HepG2 (cell line): ENCODE measurements at regions not wholly inside any gene's neighbourhood (a gene's known extent, or its start where the extent isn't known, plus 50 kb on each side); places are given as distances from the start of the nearest gene placed in this dataset.
A peak's percentile ranks its signal among the peaks of the same experiment; 100 is the strongest.

Source experiments
- ATAC-seq: fragments of 200-7000 bp; cut with Tn5 transposase; 3 replicates; pipeline ENCODE4 v1.9.1; 2020; ENCODE audit warnings: mild to moderate bottlenecking, moderate library complexity
- BruUV-seq: library from RNA; stranded (reverse); fragments of 400-500 nt; replicated peaks from 2 replicates; lab custom pipeline; 2021; lab: Mats Ljungman, UMichigan
- CTCF ChIA-PET: fragments of 300-600 bp; formaldehyde crosslinking; extraction: SDS; loops from one replicate; lab custom pipeline; 2021; ENCODE audit warnings: low total read pairs, inconsistent platforms, low intra/inter-chr PET ratio; lab: Yijun Ruan, JAX
- POLR2A ChIA-PET: fragments of 350-600 bp; sonication (Branson Sonifier 250); formaldehyde crosslinking; loops from one replicate; lab custom pipeline; 2020; ENCODE audit warnings: antibody characterized with exemption, inconsistent platforms; lab: Yijun Ruan, JAX
- DNase-seq: peaks from one replicate; pipeline ENCODE4 v3.0.0-alpha.2; 2015; ENCODE audit warnings: low spot score
- FAIRE-seq: peaks from 3 replicates; lab custom pipeline; 2011; peaks lifted over from hg19 to GRCh38; lab: Jason Lieb, UNC
- H2AFZ ChIP-seq: one replicate; pipeline ENCODE4 v1.6.1; 2011; ENCODE audit warnings: low read length, inconsistent platforms
- H3K27ac ChIP-seq: fragments of 300-600 bp; 3 replicates; pipeline ENCODE4 v1.8.0; 2011; ENCODE audit warnings: mixed run types, mild to moderate bottlenecking, mixed read lengths, low read length, inconsistent platforms; ENCODE audit not compliant: insufficient read depth; ENCODE audit errors: extremely low read length
- H3K27me3 ChIP-seq, 2 experiments: fragments of 200-600 bp in 1 of 2; 2 replicates in 1 of 2; 3 replicates in 1 of 2; pipeline versions ENCODE4 v1.6.0 to v1.8.0; 2011; ENCODE audit warnings: low read length in 2 of 2, mild to moderate bottlenecking in 2 of 2, moderate library complexity in 2 of 2, inconsistent platforms in 1 of 2; ENCODE audit not compliant: insufficient read depth in 2 of 2, control insufficient read depth in 1 of 2
- H3K36me3 ChIP-seq, 2 experiments: fragments of 200-600 bp in 1 of 2; replicated peaks in 1 of 2; 2 replicates in 1 of 2; 3 replicates in 1 of 2; pipeline versions ENCODE4 v1.5.1 to v1.8.0; 2011; ENCODE audit warnings: low read length in 2 of 2, inconsistent platforms in 1 of 2; ENCODE audit not compliant: insufficient read depth in 2 of 2, control insufficient read depth in 1 of 2
- H3K4me1 ChIP-seq: 2 replicates; pipeline ENCODE4 v1.5.1; 2012; ENCODE audit warnings: low read length, inconsistent platforms; ENCODE audit not compliant: insufficient read depth
- H3K4me2 ChIP-seq: 2 replicates; pipeline ENCODE4 v1.6.0; 2011; ENCODE audit warnings: low read depth, low read length, inconsistent platforms
- H3K4me3 ChIP-seq, 3 experiments: fragments of 200-600 bp in 1 of 3; sonication (generic), shearing (Covaris generic) in 1 of 3; replicated peaks in 1 of 3; 2 replicates each; pipeline ENCODE4 v1.5.1; 2011 to 2016; ENCODE audit warnings: low read length in 3 of 3, inconsistent platforms in 2 of 3, low read depth in 2 of 3, mild to moderate bottlenecking in 2 of 3, control low read depth in 1 of 3, mixed read lengths in 1 of 3; ENCODE audit not compliant: insufficient read depth in 1 of 3
- H3K79me2 ChIP-seq: one replicate; pipeline ENCODE4 v1.6.1; 2011; ENCODE audit warnings: low read length, inconsistent platforms; ENCODE audit not compliant: insufficient read depth
- H3K9ac ChIP-seq: 2 replicates; pipeline ENCODE4 v1.6.0; 2011; ENCODE audit warnings: mild to moderate bottlenecking, low read depth, low read length, inconsistent platforms; ENCODE audit not compliant: insufficient read depth
- H3K9me3 ChIP-seq: 2 replicates; pipeline ENCODE4 v1.5.1; 2012; ENCODE audit warnings: mild to moderate bottlenecking, low read length
- H4K20me1 ChIP-seq: 2 replicates; pipeline ENCODE4 v1.6.0; 2011; ENCODE audit warnings: inconsistent platforms, mild to moderate bottlenecking, low read length, moderate library complexity; ENCODE audit not compliant: insufficient read depth
- ATM ChIP-seq: fragments of 450-650 bp; IDR thresholded peaks from 2 replicates; pipeline ENCODE4 v1.7.1; 2017; ENCODE audit warnings: mild to moderate bottlenecking, borderline replicate concordance
- CHD4 ChIP-seq: fragments of 200-600 bp; sonication (generic); IDR thresholded peaks from 2 replicates; pipeline ENCODE4 v1.7.0; 2017; ENCODE audit warnings: mild to moderate bottlenecking, low read length, borderline replicate concordance
- FOSL1 ChIP-seq: sonication (generic); formaldehyde crosslinking; IDR thresholded peaks from 2 replicates; pipeline ENCODE4 v1.9.0; 2021; ENCODE audit warnings: missing genetic modification reagents, borderline replicate concordance
- IRF2 ChIP-seq: IDR thresholded peaks from 2 replicates; pipeline ENCODE4 v1.6.1; 2018; ENCODE audit warnings: missing genetic modification reagents, missing compliant biosample characterization
- MAFK ChIP-seq, 2 experiments: IDR thresholded peaks in 1 of 2; conservative IDR thresholded peaks in 1 of 2; 2 replicates each; pipeline ENCODE4 v1.6.1; 2011; ENCODE audit warnings: improper control_type of control experiment in 2 of 2, low read length in 2 of 2
- PHB2 ChIP-seq: fragments of 450-650 bp; IDR thresholded peaks from 2 replicates; pipeline ENCODE4 v1.6.1; 2018; ENCODE audit not compliant: partially characterized antibody
- RFXAP ChIP-seq: sonication (generic); formaldehyde crosslinking; IDR thresholded peaks from 2 replicates; pipeline ENCODE4 v1.4.0; 2020; ENCODE audit warnings: missing genetic modification reagents, borderline replicate concordance
- RNF2 ChIP-seq: fragments of 450-650 bp; conservative IDR thresholded peaks from 2 replicates; pipeline ENCODE4 v1.6.1; 2016; ENCODE audit warnings: low read depth
- ZMAT3 ChIP-seq: sonication (generic); formaldehyde crosslinking; conservative IDR thresholded peaks from 2 replicates; pipeline ENCODE4 v1.7.0; 2021; ENCODE audit warnings: missing genetic modification reagents
- WGBS: methylation state at CpG from one replicate; pipeline ENCODE4 v1.1.6; 2017; ENCODE audit warnings: low lambda C conversion rate; 5-methylcytosine and 5-hydroxymethylcytosine counted together
- in situ Hi-C: cut with HindIII; loops from 2 replicates; pipeline ENCODE4 v1.10.0; 2017; ENCODE audit warnings: low pct_unique_long_range_greater_than_20kb; ENCODE audit not compliant: extremely low pct_ligation_motif_present
- intact Hi-C: fragments of 100-400 bp; cut with micrococcal nuclease; formaldehyde crosslinking; loops from one replicate; pipeline ENCODE4 v1.10.0; 2022; ENCODE audit not compliant: unreplicated experiment
- TF ChIP-seq, protein P1 (sequence below): IDR thresholded peaks from 2 replicates; pipeline ENCODE4 v1.6.1; 2016; ENCODE audit warnings: missing compliant biosample characterization, missing genetic modification reagents, borderline replicate concordance
- TF ChIP-seq, protein P2 (sequence below): sonication (generic); formaldehyde crosslinking; IDR thresholded peaks from 2 replicates; pipeline ENCODE4 v1.4.0; 2020; ENCODE audit warnings: missing genetic modification reagents

DNA sequence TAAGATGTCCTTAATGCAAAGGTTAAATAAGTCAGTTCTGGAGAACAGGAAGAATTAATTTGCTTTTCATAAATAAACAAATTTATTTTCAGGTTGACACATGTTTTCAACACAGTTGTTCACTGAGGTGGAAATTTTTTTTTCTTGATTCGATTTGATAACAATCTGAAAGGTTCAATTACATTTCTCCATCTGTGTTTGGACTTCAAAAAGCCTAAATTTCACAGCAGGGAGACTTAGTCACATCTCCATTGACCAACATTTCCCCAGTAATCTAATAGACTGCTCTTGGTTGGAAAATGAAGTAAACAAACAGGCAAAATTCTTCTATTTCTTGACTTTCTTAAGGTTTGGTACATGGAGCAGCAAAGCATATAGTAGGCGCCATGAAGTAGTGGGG is 134.9 kb upstream of the CPNE8 start:
- Histone ChIP-seq H3K4me3 (no peak overlapping the region), H3K9ac (no peak overlapping the region), H3K27me3 (no peaks in the 10 kb centered on the region), H4K20me1 (no peaks in the 10 kb centered on the region)
- intact Hi-C loops = no loop called here
- no peak for FAIRE-seq
- no peak for DNase-seq
- TF ChIP-seq RNF2 = no peak
- no peak for TF ChIP-seq IRF2 (CRISPR knock-in tag)
- TF ChIP-seq, protein P1, sequence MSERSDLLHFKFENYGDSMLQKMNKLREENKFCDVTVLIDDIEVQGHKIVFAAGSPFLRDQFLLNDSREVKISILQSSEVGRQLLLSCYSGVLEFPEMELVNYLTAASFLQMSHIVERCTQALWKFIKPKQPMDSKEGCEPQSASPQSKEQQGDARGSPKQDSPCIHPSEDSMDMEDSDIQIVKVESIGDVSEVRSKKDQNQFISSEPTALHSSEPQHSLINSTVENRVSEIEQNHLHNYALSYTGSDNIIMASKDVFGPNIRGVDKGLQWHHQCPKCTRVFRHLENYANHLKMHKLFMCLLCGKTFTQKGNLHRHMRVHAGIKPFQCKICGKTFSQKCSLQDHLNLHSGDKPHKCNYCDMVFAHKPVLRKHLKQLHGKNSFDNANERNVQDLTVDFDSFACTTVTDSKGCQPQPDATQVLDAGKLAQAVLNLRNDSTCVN (CRISPR knock-in tag) = no peak
- TF ChIP-seq ZMAT3 (CRISPR knock-in tag) = no peak
- TF ChIP-seq, all 625 proteins: peak for 0
- 0% methylated on average over 2 of the region's 2 CpGs for WGBS
- H3K79me2 ChIP-seq = no peaks in the 10 kb centered on the region
- in situ Hi-C loops = no loop called here
- no peaks in the 10 kb centered on the region for H3K4me1 ChIP-seq
- H3K36me3 ChIP-seq = no peaks in the 10 kb centered on the region
- BruUV-seq = no TSS peak
- no peaks in the 10 kb centered on the region for H3K9me3 ChIP-seq
- CTCF ChIA-PET = no interaction called here
- no peak for ATAC-seq
- H2AFZ ChIP-seq = peak overlapping the region; percentile 12
- H3K27ac ChIP-seq = no peak overlapping the region
- no peak overlapping the region for H3K4me2 ChIP-seq
- POLR2A ChIA-PET = no interaction called here

DNA sequence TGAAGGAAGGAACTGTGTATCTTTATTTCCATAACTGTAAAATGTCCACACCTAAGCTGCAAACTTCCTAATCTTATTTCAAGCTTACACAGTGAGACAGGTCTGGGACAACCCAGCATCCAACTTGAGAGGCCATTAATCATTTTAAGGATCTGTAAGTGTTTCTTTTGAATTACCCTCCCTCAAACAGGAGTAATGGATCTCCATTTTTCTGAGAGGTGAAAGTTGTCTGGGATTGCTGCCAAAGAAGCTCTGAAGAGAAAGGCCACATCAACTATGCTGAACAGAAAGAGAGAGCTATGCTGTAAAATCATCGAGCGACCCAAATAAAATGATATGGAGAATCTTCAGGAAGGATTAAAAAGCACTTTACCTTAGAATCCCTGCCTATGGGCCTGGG is 131.7 kb upstream of the CPNE8 start:
- intact Hi-C loops (no loop called here), in situ Hi-C loops (no loop called here)
- DNase-seq (no peak), FAIRE-seq (no peak), ATAC-seq (no peak)
- CTCF ChIA-PET = no interaction called here
- Histone ChIP-seq H4K20me1 (no peaks in the 10 kb centered on the region), H3K9ac (no peak overlapping the region), H3K4me1 (no peaks in the 10 kb centered on the region), H3K4me2 (no peak overlapping the region), H3K27ac (no peak overlapping the region), H3K9me3 (no peaks in the 10 kb centered on the region), H2AFZ (no peak overlapping the region), H3K79me2 (no peaks in the 10 kb centered on the region), H3K36me3 (no peaks in the 10 kb centered on the region), H3K4me3 (no peak overlapping the region), H3K27me3 (no peaks in the 10 kb centered on the region)
- POLR2A ChIA-PET = no interaction called here
- WGBS = 4% methylated on average over 2 of the region's 2 CpGs
- no TSS peak for BruUV-seq
- TF ChIP-seq MAFK (conservative IDR thresholded peaks at IDR 0.05 in 1 of 2, IDR thresholded peaks at IDR 0.05 in 1 of 2; ENCODE audit: low read length in 2 of 2) (no peak), RFXAP (CRISPR knock-in tag) (no peak), CHD4 (no peak), ATM (no peak), PHB2 (no peak), FOSL1 (no peak)
- TF ChIP-seq, protein P2, sequence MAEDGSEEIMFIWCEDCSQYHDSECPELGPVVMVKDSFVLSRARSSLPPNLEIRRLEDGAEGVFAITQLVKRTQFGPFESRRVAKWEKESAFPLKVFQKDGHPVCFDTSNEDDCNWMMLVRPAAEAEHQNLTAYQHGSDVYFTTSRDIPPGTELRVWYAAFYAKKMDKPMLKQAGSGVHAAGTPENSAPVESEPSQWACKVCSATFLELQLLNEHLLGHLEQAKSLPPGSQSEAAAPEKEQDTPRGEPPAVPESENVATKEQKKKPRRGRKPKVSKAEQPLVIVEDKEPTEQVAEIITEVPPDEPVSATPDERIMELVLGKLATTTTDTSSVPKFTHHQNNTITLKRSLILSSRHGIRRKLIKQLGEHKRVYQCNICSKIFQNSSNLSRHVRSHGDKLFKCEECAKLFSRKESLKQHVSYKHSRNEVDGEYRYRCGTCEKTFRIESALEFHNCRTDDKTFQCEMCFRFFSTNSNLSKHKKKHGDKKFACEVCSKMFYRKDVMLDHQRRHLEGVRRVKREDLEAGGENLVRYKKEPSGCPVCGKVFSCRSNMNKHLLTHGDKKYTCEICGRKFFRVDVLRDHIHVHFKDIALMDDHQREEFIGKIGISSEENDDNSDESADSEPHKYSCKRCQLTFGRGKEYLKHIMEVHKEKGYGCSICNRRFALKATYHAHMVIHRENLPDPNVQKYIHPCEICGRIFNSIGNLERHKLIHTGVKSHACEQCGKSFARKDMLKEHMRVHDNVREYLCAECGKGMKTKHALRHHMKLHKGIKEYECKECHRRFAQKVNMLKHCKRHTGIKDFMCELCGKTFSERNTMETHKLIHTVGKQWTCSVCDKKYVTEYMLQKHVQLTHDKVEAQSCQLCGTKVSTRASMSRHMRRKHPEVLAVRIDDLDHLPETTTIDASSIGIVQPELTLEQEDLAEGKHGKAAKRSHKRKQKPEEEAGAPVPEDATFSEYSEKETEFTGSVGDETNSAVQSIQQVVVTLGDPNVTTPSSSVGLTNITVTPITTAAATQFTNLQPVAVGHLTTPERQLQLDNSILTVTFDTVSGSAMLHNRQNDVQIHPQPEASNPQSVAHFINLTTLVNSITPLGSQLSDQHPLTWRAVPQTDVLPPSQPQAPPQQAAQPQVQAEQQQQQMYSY (CRISPR knock-in tag) = no peak
